GM19463 (cell line): ENCODE measurements at regions not wholly inside any gene's neighbourhood (a gene's known extent, or its start where the extent isn't known, plus 50 kb on each side); places are given as distances from the start of the nearest gene placed in this dataset.

ENCODE experiments used
- ATAC-seq: cut with Tn5 transposase; IDR thresholded peaks from one replicate; pipeline ENCODE4 v1.9.1; 2021; ENCODE audit warnings: mild to moderate bottlenecking, moderate library complexity; ENCODE audit not compliant: unreplicated experiment

DNA sequence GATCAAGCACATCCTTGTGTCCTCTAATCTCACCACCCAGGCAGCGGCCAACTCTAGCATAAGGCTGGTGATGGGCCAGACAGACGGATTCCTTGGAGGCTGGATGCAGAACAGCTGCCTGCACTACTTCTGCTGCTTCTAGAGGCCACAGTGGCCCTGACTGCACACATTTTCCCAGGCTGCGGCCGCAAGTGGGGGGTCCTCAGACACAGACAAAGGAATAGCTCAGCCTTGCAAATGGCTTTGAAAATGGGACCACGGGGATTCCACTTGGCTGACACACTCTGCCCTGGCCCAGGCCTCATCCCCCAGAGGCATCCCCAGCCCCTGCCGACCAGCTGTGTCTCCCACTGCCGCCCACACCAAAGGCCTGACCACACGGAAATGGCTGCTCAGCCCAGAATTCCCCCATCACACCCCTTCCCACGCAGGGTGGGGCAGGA lies 540.8 kb downstream of the BNC2 start:
- no peak for ATAC-seq

DNA sequence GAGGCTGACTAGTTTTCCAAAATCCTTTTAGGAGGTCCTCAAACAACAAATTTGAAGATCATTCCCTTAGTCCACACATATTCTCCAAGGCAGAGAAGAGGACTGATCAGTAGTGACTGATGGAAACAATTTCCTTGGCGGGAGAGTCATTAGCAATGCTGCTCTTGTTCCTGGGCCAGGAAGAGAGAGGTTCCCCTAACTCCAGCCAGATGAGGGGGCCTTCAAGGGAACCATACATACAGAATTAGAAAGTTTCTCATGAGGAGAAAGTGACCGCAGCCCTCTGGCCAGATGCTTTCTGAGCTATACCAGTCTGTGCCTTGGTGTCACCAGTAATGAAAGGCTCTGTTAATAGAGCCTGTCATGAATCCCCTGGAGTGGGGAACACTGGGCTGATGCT lies 539.4 kb downstream of the BNC2 start:
- ATAC-seq: no peak

DNA sequence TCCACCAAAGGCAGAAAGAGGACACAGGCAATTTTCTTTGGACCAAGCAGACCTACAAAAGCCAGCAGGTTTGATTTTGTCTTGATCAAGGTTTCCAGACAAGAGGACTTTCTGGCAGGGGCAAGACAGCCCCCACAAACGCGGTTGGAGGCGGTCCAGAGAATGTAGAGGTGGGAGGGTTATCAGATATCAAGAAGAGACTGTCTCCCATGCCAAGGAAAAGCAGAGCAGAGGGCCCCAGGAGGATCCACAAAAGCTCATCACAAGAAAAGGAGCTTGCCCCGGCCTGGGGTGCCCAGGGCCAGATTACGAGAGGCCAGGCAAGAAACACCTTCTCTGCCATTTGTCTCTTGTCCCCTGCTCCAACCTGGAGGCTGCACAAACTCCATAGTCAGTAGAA lies 538.9 kb downstream of the BNC2 start:
- ATAC-seq: no peak

DNA sequence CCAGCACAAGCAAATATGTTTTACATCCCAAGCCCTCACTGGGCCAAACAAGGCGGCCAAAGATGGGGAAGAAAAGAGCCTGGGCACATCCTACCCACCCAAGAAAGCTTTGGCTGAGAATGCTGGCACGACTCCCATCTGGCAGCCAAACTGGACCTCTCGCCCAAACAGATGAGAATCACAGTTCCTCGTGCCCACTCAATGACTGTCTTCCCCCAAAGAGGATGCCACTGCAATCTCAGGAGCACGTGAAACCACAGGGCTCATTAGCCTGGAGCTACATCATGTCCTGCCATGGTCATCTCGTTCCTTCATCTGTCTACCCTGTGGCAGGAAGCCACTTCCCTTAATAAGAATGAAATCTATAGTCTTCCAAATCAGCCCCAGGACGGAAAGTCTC lies 536.8 kb downstream of the BNC2 start:
- no peak for ATAC-seq

DNA sequence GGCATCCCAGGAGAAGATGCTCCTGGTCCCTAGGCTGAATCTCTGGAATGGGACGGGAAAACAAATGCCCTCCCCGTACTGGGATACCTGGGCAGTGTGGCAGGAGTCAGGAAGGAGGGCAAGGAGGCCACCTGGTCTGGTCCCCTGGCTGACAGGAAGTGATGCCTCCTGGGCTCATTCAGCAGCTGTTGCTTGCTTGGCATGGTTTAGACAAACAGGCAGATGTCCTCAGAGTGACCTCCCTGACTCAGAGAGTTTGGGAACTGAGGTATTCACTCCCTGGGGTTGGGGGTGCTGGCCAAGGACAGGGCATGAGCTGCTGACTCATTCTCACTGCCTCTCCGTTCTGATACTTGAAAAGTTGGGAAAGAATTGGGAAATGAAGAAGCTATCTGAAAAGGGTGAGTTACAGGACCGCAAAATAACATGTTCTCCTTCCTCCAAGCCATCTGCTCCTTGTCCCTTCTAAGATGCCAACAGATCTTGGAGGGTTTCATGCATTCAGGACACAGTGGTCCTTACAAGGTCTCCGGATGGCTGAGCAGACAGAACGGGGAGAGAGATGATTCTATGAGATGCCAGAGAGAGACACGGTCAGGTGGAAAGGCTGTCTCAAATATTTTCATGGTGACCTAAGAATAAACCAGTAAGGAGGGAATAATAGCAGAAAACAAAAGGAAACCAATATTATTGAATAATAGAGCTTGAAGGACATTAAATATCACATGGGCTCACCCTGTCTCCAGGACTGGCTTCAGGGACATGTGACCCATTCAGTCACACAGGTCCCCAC lies 534.5 kb downstream of the BNC2 start:
- no peak for ATAC-seq

DNA sequence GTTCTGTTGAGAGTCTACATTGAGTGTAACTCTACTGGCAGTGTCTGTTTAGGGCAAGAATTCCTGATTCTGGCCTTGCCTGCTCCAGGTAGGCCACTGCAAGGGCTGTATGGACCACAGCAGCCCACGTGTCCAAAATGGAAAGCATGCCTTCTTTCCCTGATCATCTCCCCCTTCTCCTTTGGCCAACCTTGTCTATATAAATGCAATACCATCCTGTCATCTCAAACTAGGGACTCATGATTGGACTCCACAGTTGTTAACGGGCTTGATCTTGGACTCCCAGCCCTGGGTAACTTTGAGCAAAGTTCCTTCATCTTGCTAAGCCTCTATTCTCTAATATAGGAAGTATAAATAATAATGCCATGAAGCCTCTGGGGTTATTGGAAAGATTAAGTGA lies 533.6 kb downstream of the BNC2 start:
- ATAC-seq: no peak

DNA sequence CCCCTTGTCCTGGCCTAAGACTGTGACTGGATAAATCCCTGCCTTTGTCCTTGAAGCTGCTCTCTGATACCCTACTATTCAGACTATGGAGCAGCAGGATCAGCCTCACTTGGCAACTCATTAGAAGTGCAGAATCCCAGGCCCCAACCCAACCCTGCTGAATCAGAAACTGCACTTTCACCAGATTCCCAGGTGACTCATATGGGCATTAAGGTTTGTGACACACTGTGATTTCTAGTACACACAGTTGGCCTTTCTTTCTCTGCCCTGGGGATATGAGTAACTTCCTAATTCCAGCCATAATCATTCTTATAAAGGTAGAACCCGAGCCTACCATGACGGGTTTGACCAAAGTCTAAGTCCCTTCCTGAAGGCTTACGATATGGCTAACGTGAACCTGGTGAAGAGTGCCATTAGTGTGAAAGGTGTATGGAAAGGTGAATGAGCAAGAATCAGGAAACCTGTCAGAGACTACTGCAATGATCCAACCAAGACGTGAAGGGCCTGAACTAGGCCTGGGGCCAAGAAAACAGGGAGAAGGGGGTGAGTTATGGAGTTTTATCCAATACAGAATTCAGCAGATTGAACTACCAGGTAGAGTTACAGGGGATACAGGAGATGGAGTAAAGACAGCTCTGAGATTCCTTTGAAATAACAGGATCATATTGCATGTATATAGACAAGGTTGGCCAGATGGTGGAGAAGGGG lies 533.0 kb downstream of the BNC2 start:
- no peak for ATAC-seq

DNA sequence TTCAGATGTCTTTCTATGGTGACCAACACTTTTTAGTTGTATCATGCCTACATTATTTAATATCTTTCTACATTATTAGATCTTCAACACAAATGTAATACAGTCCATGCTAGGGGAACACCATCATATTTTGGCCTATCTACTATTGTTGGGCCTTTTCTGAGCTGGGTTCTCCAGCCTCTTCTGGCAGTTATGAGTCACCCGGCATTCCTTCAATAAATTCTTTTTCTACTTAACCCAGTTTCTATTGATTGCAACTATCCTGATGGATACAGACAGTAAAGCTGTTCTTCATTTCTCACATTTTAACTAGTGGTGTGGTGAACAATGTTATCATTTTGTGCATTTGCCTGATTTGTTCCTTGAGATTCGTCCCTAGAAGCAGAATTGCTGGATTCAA lies 529.3 kb downstream of the BNC2 start:
- ATAC-seq: no peak

DNA sequence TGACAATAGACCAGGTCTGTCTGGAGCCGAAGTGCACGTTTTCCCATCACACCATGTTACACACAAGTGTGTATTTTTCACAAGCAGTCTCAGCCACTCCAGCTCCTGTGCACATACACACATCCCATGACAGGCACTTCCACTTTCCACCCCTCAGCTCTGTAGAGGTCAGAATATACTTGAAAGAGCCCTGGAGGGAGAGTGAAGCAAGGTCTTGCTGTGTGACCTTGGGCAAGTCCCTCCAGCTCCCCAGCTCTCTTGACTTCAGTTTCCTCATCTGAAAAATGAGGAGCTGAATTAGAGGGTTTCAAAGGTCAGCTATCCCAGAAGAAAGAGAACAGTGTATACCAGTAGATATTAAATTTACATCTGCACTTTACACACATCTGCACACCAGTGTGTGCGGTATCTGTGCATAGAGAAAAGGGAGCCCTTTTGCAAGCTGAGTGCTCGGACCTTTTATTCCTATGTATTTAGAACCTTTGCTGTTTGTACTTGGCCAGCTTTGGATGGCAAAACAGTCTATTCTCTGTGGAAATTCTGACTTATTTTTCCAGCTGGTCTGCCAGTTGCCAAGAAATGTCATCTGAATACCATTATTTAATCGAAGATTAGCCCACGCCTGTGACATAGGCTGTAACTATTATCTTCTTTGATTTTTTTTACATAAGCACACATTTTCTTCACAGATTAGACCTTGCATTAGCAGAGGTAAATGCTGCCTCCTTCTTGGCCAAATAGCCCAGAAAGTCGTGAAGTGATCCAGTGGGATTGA lies 528.0 kb downstream of the BNC2 start:
- no peak for ATAC-seq

DNA sequence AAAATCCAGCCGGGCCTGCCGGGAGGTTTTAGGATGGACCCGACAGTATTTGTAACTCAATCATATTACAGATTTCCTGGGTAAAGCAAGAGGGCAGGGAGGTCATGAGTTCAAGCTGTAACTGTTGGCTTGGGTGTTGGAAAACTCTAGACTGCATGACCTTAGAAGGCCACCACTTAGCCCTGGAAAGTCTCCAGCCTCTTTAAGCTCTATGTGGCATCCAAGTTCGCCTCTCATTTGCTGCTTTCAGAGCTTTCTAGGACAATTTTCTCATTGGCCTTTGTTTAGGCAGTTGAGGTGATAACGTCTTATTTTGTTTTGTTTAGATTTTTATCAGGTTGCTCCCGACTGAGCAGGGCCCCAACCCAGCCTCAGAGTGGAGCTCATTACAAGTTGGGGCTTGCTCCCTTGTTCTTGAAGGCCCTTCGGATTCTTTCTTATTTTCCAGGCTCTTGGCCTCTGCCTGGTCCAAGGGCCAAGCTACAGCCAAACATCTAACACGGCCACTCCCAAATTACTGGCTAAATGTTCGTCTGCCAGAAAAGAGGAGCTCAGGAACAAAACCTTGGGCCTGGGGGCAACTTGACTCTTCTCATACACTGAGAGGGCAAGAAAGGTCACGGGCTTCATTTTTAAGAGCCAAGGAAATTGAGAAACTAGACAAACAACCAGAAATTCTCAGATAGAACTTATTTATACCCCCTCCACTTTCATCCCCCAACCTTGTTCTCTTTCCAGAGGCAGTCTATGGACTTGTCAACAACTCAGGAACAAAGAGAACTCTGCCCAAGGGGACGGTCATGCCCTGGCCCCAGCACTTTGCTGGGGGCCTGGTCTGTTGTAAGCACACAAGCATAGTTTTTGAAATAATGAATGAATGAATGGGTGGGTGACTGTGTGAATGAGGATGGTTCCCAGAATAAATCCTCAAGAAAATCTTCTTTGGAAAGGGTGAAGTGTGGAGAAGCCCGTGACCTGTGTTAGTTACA lies 526.9 kb downstream of the BNC2 start:
- ATAC-seq: no peak

DNA sequence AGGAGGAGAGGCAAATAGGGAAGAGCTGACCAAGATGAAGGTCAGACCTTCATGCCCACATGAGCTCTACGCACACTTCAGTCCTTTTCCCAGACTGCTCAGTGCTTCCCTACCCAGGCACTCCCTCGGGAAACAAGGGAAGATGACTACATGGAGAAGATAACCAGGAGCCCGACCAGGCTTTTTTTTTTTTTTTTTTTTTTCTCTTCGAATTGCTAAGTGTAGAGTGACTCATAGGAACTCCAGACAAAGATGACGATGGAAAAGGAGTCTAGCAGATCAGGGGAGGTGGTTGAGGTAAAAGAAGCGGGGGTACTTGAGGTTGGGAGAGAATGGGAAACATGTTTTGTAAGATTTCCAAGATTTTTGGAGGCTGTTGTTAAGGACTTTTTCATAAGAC lies 526.1 kb downstream of the BNC2 start:
- no peak for ATAC-seq

DNA sequence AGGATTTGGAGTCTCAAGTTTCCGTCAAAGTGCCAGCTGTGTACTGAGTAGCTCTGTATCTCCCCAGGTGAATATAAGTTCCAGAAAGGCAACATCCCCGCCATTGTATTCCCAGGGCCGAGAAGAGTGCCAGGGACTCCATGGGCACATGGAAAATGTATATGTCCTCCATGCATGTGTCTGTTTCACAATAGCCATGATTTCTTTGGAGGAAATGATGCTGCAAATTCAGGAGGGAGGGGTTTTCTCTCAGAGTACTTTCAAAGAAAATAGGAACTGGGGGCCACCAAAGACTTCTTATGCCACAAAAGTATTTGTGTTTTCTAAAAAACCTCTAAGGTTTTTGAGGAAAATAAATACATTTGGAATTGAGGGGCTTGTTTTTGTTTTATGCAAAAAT lies 524.6 kb downstream of the BNC2 start:
- ATAC-seq: no peak

DNA sequence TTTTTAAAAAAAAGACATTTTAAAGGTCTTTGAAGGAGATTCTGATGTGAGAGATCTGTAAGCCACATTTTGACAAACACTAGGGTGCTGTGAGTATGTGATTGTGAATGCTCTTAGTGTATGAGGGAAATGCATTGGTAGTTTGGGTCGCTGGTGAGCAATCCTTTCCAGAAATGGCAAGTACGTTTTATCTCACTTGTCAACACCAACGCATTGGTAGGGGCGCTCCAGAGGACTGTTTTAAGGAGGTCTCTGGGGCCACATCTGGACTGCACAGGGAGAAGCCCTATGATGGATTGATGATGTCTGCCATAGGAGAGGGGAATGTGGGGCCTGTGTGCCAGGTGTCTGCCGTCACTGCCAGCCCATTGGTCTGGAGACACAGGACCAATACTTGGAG lies 522.6 kb downstream of the BNC2 start:
- no peak for ATAC-seq

DNA sequence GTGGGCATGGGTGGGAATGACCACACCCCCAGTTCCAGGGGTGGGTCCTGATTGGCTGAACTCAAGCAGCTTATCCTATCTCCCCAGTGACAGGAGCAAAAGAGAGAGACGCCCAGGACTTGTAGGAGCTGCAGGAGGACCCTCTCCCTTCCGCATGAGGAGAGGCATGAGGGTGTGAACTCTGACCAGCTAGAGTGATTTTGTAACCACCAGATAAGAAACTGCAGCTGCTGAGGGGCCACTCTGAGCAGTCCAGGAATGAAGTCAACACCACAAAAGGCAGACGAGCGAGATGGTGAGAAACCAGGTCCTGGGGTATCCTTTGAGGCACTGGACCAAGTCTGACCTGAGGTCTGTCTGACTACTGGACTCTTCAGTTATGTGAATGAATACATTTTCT lies 521.9 kb downstream of the BNC2 start:
- no peak for ATAC-seq

DNA sequence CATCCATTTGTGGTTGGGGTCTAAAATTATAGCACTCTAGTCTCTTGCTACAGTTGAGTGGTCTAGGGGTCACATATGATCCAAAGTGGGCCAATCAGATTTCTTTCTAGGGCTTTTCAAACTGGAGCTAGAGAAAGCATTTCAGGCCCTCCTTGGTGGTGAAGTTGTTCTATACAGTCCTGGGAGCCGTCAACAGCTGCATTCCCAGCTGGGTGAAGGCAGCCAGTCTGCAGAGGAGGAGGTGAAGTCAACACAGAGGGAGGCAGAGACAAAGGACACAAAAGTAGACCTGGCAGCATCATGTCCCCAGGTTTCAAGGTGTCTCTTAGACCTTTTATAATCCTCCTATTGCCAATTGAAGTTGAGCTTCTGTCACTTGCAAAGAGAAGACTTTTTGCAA lies 518.2 kb downstream of the BNC2 start:
- no peak for ATAC-seq

DNA sequence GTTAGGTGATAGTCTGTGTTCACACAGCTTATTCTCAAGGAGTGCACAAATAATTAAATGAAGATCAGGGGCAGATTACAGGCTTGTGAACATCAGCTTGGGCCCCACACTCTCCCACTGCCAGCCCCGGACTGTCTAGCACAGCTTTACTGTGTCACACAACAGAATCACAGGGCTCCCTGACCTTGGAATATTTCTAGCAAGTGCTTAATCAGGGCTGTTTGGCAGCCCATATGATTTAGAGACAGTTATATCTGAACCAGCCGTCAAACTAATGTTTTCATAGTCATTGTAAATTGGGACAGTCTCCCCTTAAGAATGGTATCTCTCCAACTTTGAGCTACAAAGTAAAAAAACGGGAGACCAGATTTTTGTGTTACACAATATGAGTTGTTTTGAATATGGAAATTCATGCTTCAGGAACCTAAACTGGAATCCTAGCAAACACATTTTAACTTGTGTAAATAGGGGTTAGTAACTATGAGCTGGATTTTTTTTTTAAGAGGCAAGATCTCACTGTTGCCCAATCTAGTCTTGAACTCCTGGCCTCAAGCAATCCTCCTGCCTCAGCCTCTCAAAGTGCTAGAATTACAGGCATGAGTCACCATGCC lies 517.6 kb downstream of the BNC2 start:
- ATAC-seq: no peak

DNA sequence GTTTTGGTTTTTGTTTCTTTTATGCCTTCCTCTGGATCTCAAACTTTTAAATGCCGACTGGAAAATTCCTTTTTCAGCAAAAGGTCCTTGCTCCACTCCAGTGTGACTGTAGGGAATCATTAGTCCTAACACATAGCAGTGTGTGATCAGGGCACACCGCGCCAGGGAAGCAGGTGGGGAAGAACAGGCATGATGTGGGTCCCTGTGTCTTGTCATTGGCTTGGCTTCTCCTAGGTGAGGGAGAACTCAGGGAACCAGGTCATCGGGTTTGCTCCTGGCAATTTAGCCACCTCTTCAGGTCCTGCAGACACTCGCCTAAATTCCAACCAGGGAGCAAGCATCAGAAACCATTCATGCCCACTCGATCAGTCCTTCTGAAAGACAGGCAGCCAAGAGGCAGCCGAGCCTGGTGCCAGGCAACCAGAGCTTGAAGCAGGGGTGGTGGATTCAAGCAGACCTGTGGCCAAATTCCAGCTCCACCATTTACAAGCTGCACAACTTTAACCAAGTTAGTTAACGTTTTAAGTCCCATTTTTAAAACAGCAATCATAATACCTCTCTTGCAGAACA lies 514.2 kb downstream of the BNC2 start:
- no peak for ATAC-seq

DNA sequence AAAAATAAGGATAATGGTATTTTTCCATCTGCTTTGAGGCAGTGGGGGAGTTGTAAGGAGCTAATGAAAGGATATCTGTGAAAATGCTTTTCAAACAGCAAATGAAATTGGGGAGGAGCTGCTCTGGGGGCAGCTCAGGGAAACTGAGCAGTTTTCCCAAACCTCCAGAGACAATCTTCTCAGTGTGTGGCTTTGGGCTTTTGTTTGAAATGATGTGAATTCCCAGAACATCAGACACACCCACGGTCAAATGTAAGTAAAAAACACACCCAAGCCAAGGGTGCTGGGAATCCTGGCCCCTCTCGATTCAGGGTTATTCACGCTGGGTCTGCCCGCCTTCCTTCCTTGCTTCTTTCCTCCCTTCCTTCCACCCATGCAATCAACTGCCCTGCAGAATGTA lies 512.6 kb downstream of the BNC2 start:
- no peak for ATAC-seq

DNA sequence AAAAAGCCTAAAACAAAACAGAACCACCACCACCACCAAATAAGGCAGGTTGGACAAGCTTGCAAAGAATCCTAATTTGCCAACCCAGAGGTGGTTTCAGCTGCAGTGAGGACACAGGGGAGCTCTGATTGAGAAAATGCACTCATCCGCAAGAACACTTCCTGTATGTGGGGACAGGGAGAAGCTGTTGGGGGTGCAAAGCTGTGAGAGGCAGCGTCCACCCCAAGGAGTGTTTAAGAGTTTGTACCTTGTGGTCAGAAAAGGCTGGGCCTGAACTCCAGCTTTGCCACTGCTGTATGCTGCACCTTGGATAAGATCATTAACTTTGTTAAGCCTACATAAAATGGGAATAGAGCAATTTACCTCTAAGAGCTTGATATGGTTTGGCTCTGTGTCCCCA lies 511.7 kb downstream of the BNC2 start:
- no peak for ATAC-seq
